MM.1S (cell line): ENCODE measurements at regions not wholly inside any gene's neighbourhood (a gene's known extent, or its start where the extent isn't known, plus 50 kb on each side); places are given as distances from the start of the nearest gene placed in this dataset.

ENCODE experiments used
- DNase-seq: peaks from one replicate; pipeline ENCODE4 v3.0.0-alpha.2; 2015
- H2AFZ ChIP-seq: fragments of 300-600 bp; sonication (generic); 2 replicates; pipeline ENCODE4 v1.6.0; 2016; ENCODE audit warnings: antibody characterized with exemption, low read length
- H3F3A ChIP-seq: fragments of 300-600 bp; sonication (generic); 2 replicates; pipeline ENCODE4 v1.6.1; 2016; ENCODE audit warnings: mild to moderate bottlenecking, antibody characterized with exemption, low read length, moderate library complexity, mixed read lengths; ENCODE audit not compliant: insufficient read depth
- H3K27ac ChIP-seq: fragments of 300-600 bp; sonication (generic); 2 replicates; pipeline ENCODE4 v1.5.1; 2016; ENCODE audit warnings: mild to moderate bottlenecking, low read length
- H3K27me3 ChIP-seq: fragments of 300-600 bp; sonication (generic); replicated peaks from 2 replicates; pipeline ENCODE4 v1.6.0; 2016; ENCODE audit warnings: low read length; ENCODE audit not compliant: insufficient read depth
- H3K36me3 ChIP-seq: fragments of 300-600 bp; sonication (generic); replicated peaks from 2 replicates; pipeline ENCODE4 v1.6.1; 2016; ENCODE audit warnings: mild to moderate bottlenecking, low read length, mixed read lengths; ENCODE audit not compliant: insufficient read depth
- H3K4me1 ChIP-seq: fragments of 300-600 bp; sonication (generic); 2 replicates; pipeline ENCODE4 v1.6.1; 2016; ENCODE audit warnings: low read length, mixed read lengths
- H3K4me2 ChIP-seq: fragments of 300-600 bp; sonication (generic); 2 replicates; pipeline ENCODE4 v1.6.0; 2016; ENCODE audit warnings: low read depth, low read length
- H3K4me3 ChIP-seq: fragments of 300-600 bp; sonication (generic); 2 replicates; pipeline ENCODE4 v1.5.1; 2016; ENCODE audit warnings: low read length, mixed read lengths
- H3K79me2 ChIP-seq: fragments of 300-600 bp; sonication (generic); 2 replicates; pipeline ENCODE4 v1.6.1; 2016; ENCODE audit warnings: mixed run types, low read length, mixed read lengths
- H3K9ac ChIP-seq: fragments of 300-600 bp; sonication (generic); 2 replicates; pipeline ENCODE4 v1.6.1; 2016; ENCODE audit warnings: low read length, mixed read lengths
- H3K9me2 ChIP-seq: fragments of 300-600 bp; sonication (generic); replicated peaks from 2 replicates; pipeline ENCODE4 v1.6.1; 2016; ENCODE audit warnings: mild to moderate bottlenecking, low read length, mixed read lengths; ENCODE audit not compliant: insufficient read depth
- H3K9me3 ChIP-seq: fragments of 300-600 bp; sonication (generic); replicated peaks from 2 replicates; pipeline ENCODE4 v1.6.1; 2016; ENCODE audit warnings: mild to moderate bottlenecking, low read length, mixed read lengths; ENCODE audit not compliant: insufficient read depth
- H4K20me1 ChIP-seq: fragments of 300-600 bp; sonication (generic); 2 replicates; pipeline ENCODE4 v1.6.1; 2016; ENCODE audit warnings: mild to moderate bottlenecking, low read length, moderate library complexity, mixed read lengths; ENCODE audit not compliant: insufficient read depth
- EZH2 ChIP-seq: fragments of 300-600 bp; sonication (generic); optimal IDR thresholded peaks from 2 replicates; pipeline ENCODE3; 2017; ENCODE audit warnings: low read depth, mild to moderate bottlenecking, antibody characterized with exemption, low read length, mixed read lengths
- EZH2phosphoT487 ChIP-seq: fragments of 300-600 bp; sonication (generic); IDR thresholded peaks from 2 replicates; pipeline ENCODE4 v1.6.1; 2018; ENCODE audit warnings: antibody characterized with exemption, low read length
- TF ChIP-seq, protein P1 (sequence below): fragments of 300-600 bp; sonication (generic); IDR thresholded peaks from 2 replicates; pipeline ENCODE4 v1.5.1; 2016; ENCODE audit warnings: antibody characterized with exemption, low read length, mixed read lengths

- TF ChIP-seq EZH2: no peak
- TF ChIP-seq, protein P1, sequence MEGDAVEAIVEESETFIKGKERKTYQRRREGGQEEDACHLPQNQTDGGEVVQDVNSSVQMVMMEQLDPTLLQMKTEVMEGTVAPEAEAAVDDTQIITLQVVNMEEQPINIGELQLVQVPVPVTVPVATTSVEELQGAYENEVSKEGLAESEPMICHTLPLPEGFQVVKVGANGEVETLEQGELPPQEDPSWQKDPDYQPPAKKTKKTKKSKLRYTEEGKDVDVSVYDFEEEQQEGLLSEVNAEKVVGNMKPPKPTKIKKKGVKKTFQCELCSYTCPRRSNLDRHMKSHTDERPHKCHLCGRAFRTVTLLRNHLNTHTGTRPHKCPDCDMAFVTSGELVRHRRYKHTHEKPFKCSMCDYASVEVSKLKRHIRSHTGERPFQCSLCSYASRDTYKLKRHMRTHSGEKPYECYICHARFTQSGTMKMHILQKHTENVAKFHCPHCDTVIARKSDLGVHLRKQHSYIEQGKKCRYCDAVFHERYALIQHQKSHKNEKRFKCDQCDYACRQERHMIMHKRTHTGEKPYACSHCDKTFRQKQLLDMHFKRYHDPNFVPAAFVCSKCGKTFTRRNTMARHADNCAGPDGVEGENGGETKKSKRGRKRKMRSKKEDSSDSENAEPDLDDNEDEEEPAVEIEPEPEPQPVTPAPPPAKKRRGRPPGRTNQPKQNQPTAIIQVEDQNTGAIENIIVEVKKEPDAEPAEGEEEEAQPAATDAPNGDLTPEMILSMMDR: no peak
- TF ChIP-seq EZH2phosphoT487: no peak
- Histone ChIP-seq H3K4me1 (no peaks in the 10 kb centered on the region), H3K4me2 (no peak overlapping the region), H3K27ac (no peak overlapping the region), H3K4me3 (no peak overlapping the region), H3K36me3 (no peaks in the 10 kb centered on the region), H3K79me2 (no peaks in the 10 kb centered on the region), H3K9ac (no peak overlapping the region), H3K27me3 (peaks cover 54% of the 10 kb centered on the region), H3K9me2 (no peaks in the 10 kb centered on the region), H4K20me1 (no peaks in the 10 kb centered on the region), H2AFZ (no peak overlapping the region), H3F3A (no peaks in the 10 kb centered on the region), H3K9me3 (no peaks in the 10 kb centered on the region)
- DNase-seq: no peak
Observed at GRCh38 chr16:85205747-85206471, 93.6 kb upstream of the CIBAR2 start.

DNA sequence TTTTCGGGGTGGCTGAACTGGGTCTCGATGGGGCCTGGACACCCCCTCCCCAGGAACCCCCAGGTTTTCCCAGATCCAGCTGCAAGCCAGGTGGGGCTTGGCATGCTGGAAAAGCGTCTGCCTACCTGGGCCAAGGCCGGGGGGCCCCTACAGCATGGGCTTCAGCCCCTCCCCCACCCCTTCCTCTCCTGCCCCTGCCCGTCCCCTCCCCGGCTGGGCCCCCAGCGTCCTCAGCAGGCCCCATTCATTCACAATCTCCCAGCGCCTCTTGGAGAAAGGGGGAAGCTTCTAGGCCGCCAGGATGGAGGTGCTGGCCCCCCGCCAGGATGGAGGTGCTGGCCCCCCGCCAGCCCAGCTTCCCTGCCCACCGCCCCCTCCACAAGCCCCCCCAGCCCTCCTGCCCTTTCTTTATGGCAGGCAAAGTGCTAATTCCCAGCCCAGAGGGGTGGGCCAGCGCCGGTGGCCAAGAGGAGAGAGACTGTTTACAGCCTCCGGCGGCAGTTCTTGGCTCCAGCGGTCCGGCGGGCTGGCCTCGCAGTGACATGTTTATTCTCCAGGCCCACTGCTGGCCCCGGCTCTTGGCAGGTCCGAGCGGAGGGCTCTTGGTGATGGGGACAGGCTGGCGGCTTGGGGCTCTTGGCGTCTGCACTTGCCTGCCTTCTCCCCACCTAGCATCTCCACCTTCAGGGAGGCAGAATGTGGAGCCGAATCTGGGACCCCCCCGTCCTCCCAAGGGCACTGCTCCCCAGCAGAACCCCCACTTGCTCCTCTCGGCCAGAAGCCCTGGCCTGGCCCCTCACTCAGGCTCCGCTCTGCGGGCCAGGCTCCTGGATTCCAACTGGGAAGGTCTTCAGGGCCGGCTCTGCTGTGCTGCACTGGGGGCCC, 94.4 kb upstream of the CIBAR2 start:
- H3K4me1 ChIP-seq: no peaks in the 10 kb centered on the region
- H3K9me3 ChIP-seq: no peaks in the 10 kb centered on the region
- no peak overlapping the region for H3K4me2 ChIP-seq
- no peak overlapping the region for H2AFZ ChIP-seq
- no peaks in the 10 kb centered on the region for H3F3A ChIP-seq
- H3K9ac ChIP-seq: no peak overlapping the region
- H3K4me3 ChIP-seq: no peak overlapping the region
- H4K20me1 ChIP-seq: no peaks in the 10 kb centered on the region
- H3K36me3 ChIP-seq: no peaks in the 10 kb centered on the region
- TF ChIP-seq, protein P1: no peak
- TF ChIP-seq EZH2: no peak
- H3K27ac ChIP-seq: no peak overlapping the region
- H3K79me2 ChIP-seq: no peaks in the 10 kb centered on the region
- H3K9me2 ChIP-seq: no peaks in the 10 kb centered on the region
- no peak for DNase-seq
- peaks cover 62% of the 10 kb centered on the region for H3K27me3 ChIP-seq

DNA sequence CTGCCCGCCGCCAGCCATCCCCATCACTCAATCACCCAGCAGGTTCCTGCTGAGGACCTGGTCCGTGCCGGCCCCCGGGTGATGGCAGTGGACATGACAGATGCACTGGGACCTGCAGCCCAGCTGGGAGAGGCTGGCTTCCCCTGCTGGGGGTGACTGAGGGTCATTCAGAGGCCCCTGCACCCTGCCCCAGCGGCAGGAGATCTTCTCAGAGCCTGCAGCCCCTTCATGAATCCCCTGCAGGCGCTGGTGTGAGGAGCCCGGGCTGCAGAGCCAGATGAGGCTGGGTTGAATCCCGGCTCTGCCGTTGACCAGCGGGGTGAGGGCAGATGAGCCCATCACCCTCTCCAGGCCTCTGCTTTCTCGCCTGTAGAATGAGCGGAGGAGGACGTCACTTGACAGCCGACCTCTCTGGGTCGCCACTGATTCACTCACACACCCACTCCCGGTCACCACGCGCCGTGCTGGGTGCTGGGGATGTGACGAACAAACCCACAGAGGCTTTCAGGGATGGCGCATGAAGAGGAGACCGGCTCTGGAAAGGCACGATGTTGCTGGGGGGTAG, 95.2 kb upstream of the CIBAR2 start:
- no peak overlapping the region for H2AFZ ChIP-seq
- H3K9me3 ChIP-seq: no peaks in the 10 kb centered on the region
- no peaks in the 10 kb centered on the region for H3K9me2 ChIP-seq
- no peak overlapping the region for H3K27ac ChIP-seq
- H3K79me2 ChIP-seq: no peaks in the 10 kb centered on the region
- H3K9ac ChIP-seq: no peak overlapping the region
- H3K27me3 ChIP-seq: peaks cover 64% of the 10 kb centered on the region
- no peaks in the 10 kb centered on the region for H3K36me3 ChIP-seq
- H3F3A ChIP-seq: no peaks in the 10 kb centered on the region
- no peak overlapping the region for H3K4me2 ChIP-seq
- TF ChIP-seq, protein P1: no peak
- TF ChIP-seq EZH2phosphoT487: no peak
- no peak for TF ChIP-seq EZH2
- no peak for DNase-seq
- no peaks in the 10 kb centered on the region for H3K4me1 ChIP-seq
- no peak overlapping the region for H3K4me3 ChIP-seq
- H4K20me1 ChIP-seq: no peaks in the 10 kb centered on the region
